GM23338 (cell line): ENCODE measurements at regions not wholly inside any gene's neighbourhood (a gene's known extent, or its start where the extent isn't known, plus 50 kb on each side); places are given as distances from the start of the nearest gene placed in this dataset.

Experiments
- ATAC-seq: fragments of 200-7000 bp; cut with Tn5 transposase; 3 replicates; pipeline ENCODE4 v1.9.1; 2020
- DNase-seq: peaks from one replicate; pipeline ENCODE4 v3.0.0-alpha.2; 2015; ENCODE audit warnings: low spot score
- H2AFZ ChIP-seq: fragments of 200-600 bp; sonication (generic); 2 replicates; pipeline ENCODE4 v1.8.0; 2016; ENCODE audit warnings: antibody characterized with exemption, mild to moderate bottlenecking, moderate library complexity
- H3F3A ChIP-seq: fragments of 200-600 bp; sonication (generic); replicated peaks from 2 replicates; pipeline ENCODE4 v1.8.0; 2017; ENCODE audit warnings: antibody characterized with exemption, mixed run types, low read depth
- H3K27ac ChIP-seq: fragments of 200-600 bp; sonication (generic); 2 replicates; pipeline ENCODE4 v1.6.1; 2016; ENCODE audit warnings: low read depth
- H3K27me3 ChIP-seq: fragments of 200-600 bp; sonication (generic); 2 replicates; pipeline ENCODE4 v1.8.0; 2016; ENCODE audit warnings: mild to moderate bottlenecking, mixed run types, moderate library complexity; ENCODE audit not compliant: insufficient read depth
- H3K36me3 ChIP-seq: fragments of 200-600 bp; sonication (generic); 2 replicates; pipeline ENCODE4 v1.8.0; 2016; ENCODE audit warnings: mild to moderate bottlenecking; ENCODE audit not compliant: insufficient read depth
- H3K4me1 ChIP-seq: fragments of 200-600 bp; sonication (generic); 2 replicates; pipeline ENCODE4 v1.8.0; 2016; ENCODE audit warnings: mild to moderate bottlenecking, moderate library complexity; ENCODE audit not compliant: insufficient read depth
- H3K4me2 ChIP-seq: fragments of 200-600 bp; sonication (generic); 2 replicates; pipeline ENCODE4 v1.7.1; 2017; ENCODE audit warnings: mixed run types
- H3K4me3 ChIP-seq: fragments of 200-600 bp; sonication (generic); 2 replicates; pipeline ENCODE4 v1.6.1; 2016; ENCODE audit warnings: mixed run types
- H3K79me2 ChIP-seq: fragments of 200-600 bp; sonication (generic); replicated peaks from 2 replicates; pipeline ENCODE4 v1.8.0; 2017; ENCODE audit warnings: mild to moderate bottlenecking; ENCODE audit not compliant: insufficient read depth
- H3K9me2 ChIP-seq: fragments of 200-600 bp; sonication (generic); 2 replicates; pipeline ENCODE4 v1.8.0; 2017; ENCODE audit not compliant: insufficient read depth
- H4K20me1 ChIP-seq: fragments of 200-600 bp; sonication (generic); replicated peaks from 2 replicates; pipeline ENCODE4 v1.8.0; 2017; ENCODE audit warnings: mild to moderate bottlenecking; ENCODE audit not compliant: insufficient read depth
- H3K27ac Mint-ChIP-seq: 2 replicates; pipeline ENCODE4 v1.8.0; 2020; ENCODE audit warnings: inconsistent platforms, mild to moderate bottlenecking, moderate library complexity, mixed read lengths
- H3K27me3 Mint-ChIP-seq: 3 replicates; pipeline ENCODE4 v1.8.0; 2022; ENCODE audit warnings: low read depth, mild to moderate bottlenecking, moderate library complexity, mixed read lengths, inconsistent platforms; ENCODE audit not compliant: insufficient read depth, poor library complexity
- H3K36me3 Mint-ChIP-seq: 3 replicates; pipeline ENCODE4 v1.8.0; 2021; ENCODE audit warnings: low read depth, mild to moderate bottlenecking, inconsistent platforms, moderate library complexity, mixed read lengths
- H3K4me1 Mint-ChIP-seq: 3 replicates; pipeline ENCODE4 v1.8.0; 2020; ENCODE audit warnings: mild to moderate bottlenecking, inconsistent platforms, mixed read lengths
- H3K4me3 Mint-ChIP-seq: 3 replicates; pipeline ENCODE4 v1.8.0; 2021; ENCODE audit warnings: moderate library complexity, mild to moderate bottlenecking, inconsistent platforms, mixed read lengths
- H3K9me3 Mint-ChIP-seq: 3 replicates; pipeline ENCODE4 v1.8.0; 2020; ENCODE audit warnings: moderate library complexity, mild to moderate bottlenecking, inconsistent platforms, mixed read lengths
- CREB1 ChIP-seq: fragments of 250-450 bp; sonication (Bioruptor Pico); IDR thresholded peaks from 2 replicates; pipeline ENCODE4 v1.5.0; 2020; ENCODE audit warnings: low read depth, mild to moderate bottlenecking, moderate library complexity
- EZH2 ChIP-seq: fragments of 200-600 bp; sonication (generic); IDR thresholded peaks from one replicate; pipeline ENCODE4 v1.8.0; 2017; ENCODE audit warnings: antibody characterized with exemption, mild to moderate bottlenecking, low read depth; ENCODE audit not compliant: unreplicated experiment
- EZH2phosphoT487 ChIP-seq: fragments of 200-600 bp; sonication (generic); IDR thresholded peaks from one replicate; pipeline ENCODE4 v1.8.1; 2018; ENCODE audit warnings: antibody characterized with exemption; ENCODE audit not compliant: unreplicated experiment
- JUNB ChIP-seq: IDR thresholded peaks from one replicate; pipeline ENCODE4 v1.6.1; 2016; ENCODE audit warnings: antibody characterized with exemption; ENCODE audit not compliant: unreplicated experiment
- NANOG ChIP-seq: IDR thresholded peaks from 2 replicates; pipeline ENCODE4 v1.6.1; 2016; ENCODE audit warnings: antibody characterized with exemption, borderline replicate concordance
- POLR2AphosphoS5 ChIP-seq: IDR thresholded peaks from 2 replicates; pipeline ENCODE4 v1.6.1; 2016; ENCODE audit warnings: antibody characterized with exemption, low read depth
- REST ChIP-seq: IDR thresholded peaks from one replicate; pipeline ENCODE4 v1.6.1; 2018; ENCODE audit warnings: antibody characterized with exemption; ENCODE audit not compliant: unreplicated experiment
- ZNF114 ChIP-seq: fragments of 250-450 bp; sonication (Bioruptor Pico); IDR thresholded peaks from 2 replicates; pipeline ENCODE4 v1.5.0; 2020; ENCODE audit warnings: mild to moderate bottlenecking, moderate library complexity
- TF ChIP-seq, protein P1 (sequence below): IDR thresholded peaks from 2 replicates; pipeline ENCODE4 v1.6.1; 2016; ENCODE audit warnings: antibody characterized with exemption
- TF ChIP-seq, protein P2 (sequence below), 2 experiments: fragments of 200-600 bp in 1 of 2; sonication (generic) in 1 of 2; conservative IDR thresholded peaks; 2 replicates each; pipeline versions ENCODE4 v1.5.1 to v1.6.1; 2016 to 2017; ENCODE audit warnings: antibody characterized with exemption in 2 of 2, low read depth in 2 of 2, mild to moderate bottlenecking in 2 of 2, moderate library complexity in 1 of 2

GRCh38 chrX:67872958-67873357, 329.1 kb downstream of the AR start:
- no peak overlapping the region for H3K4me3 ChIP-seq
- no peaks in the 10 kb centered on the region; the same call in 2 of the 3 replicates for H3K36me3 Mint-ChIP-seq
- DNase-seq, result no peak
- H3K27ac ChIP-seq, result no peak overlapping the region
- H3K27me3 Mint-ChIP-seq, result peaks cover 1% of the 10 kb centered on the region
- H3K79me2 ChIP-seq, result no peaks in the 10 kb centered on the region
- no peak for TF ChIP-seq EZH2
- no peak for TF ChIP-seq ZNF114 (CRISPR knock-in tag)
- TF ChIP-seq, protein P1, sequence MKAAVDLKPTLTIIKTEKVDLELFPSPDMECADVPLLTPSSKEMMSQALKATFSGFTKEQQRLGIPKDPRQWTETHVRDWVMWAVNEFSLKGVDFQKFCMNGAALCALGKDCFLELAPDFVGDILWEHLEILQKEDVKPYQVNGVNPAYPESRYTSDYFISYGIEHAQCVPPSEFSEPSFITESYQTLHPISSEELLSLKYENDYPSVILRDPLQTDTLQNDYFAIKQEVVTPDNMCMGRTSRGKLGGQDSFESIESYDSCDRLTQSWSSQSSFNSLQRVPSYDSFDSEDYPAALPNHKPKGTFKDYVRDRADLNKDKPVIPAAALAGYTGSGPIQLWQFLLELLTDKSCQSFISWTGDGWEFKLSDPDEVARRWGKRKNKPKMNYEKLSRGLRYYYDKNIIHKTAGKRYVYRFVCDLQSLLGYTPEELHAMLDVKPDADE, result no peak
- TF ChIP-seq REST, result no peak
- TF ChIP-seq JUNB, result no peak
- TF ChIP-seq CREB1, result no peak
- no peaks in the 10 kb centered on the region for H3K36me3 ChIP-seq
- no peak for ATAC-seq
- H4K20me1 ChIP-seq, result no peaks in the 10 kb centered on the region
- H2AFZ ChIP-seq, result no peak overlapping the region
- no peaks in the 10 kb centered on the region for H3K4me1 ChIP-seq
- no peak overlapping the region for H3K4me3 Mint-ChIP-seq
- H3K9me3 Mint-ChIP-seq, result no peaks in the 10 kb centered on the region
- no peak overlapping the region for H3K4me2 ChIP-seq
- no peaks in the 10 kb centered on the region for H3K9me2 ChIP-seq
- no peaks in the 10 kb centered on the region for H3K27me3 ChIP-seq
- H3K4me1 Mint-ChIP-seq, result no peaks in the 10 kb centered on the region
- no peaks in the 10 kb centered on the region for H3F3A ChIP-seq
- no peak overlapping the region for H3K27ac Mint-ChIP-seq

GRCh38 chrX:67892401-67892800, 348.6 kb downstream of the AR start:
- no peak for TF ChIP-seq POLR2AphosphoS5
- no peak for TF ChIP-seq JUNB
- TF ChIP-seq EZH2phosphoT487, result no peak
- no peak for TF ChIP-seq EZH2
- no peak for TF ChIP-seq ZNF114 (CRISPR knock-in tag)
- TF ChIP-seq, protein P1, result no peak
- TF ChIP-seq, protein P2, sequence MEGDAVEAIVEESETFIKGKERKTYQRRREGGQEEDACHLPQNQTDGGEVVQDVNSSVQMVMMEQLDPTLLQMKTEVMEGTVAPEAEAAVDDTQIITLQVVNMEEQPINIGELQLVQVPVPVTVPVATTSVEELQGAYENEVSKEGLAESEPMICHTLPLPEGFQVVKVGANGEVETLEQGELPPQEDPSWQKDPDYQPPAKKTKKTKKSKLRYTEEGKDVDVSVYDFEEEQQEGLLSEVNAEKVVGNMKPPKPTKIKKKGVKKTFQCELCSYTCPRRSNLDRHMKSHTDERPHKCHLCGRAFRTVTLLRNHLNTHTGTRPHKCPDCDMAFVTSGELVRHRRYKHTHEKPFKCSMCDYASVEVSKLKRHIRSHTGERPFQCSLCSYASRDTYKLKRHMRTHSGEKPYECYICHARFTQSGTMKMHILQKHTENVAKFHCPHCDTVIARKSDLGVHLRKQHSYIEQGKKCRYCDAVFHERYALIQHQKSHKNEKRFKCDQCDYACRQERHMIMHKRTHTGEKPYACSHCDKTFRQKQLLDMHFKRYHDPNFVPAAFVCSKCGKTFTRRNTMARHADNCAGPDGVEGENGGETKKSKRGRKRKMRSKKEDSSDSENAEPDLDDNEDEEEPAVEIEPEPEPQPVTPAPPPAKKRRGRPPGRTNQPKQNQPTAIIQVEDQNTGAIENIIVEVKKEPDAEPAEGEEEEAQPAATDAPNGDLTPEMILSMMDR (conservative IDR thresholded peaks at IDR 0.05; ENCODE audit: low read depth in 2 of 2), result no peak
- no peak for TF ChIP-seq NANOG
- ATAC-seq, result no peak
- Histone ChIP-seq H3K4me2 (no peak overlapping the region), H3K27ac (no peak overlapping the region), H3K9me2 (no peaks in the 10 kb centered on the region), H3K27me3 (no peaks in the 10 kb centered on the region), H3K79me2 (no peaks in the 10 kb centered on the region), H4K20me1 (no peaks in the 10 kb centered on the region), H3K4me3 (no peak overlapping the region), H3K36me3 (no peaks in the 10 kb centered on the region), H3K4me1 (no peaks in the 10 kb centered on the region), H3F3A (no peaks in the 10 kb centered on the region), H2AFZ (no peak overlapping the region)
- Mint-ChIP-seq H3K4me1 (no peaks in the 10 kb centered on the region), H3K27me3 (peaks cover 2% of the 10 kb centered on the region), H3K9me3 (peaks cover 55% of the 10 kb centered on the region), H3K36me3 (peaks cover 19% of the 10 kb centered on the region; the same call in 2 of the 3 replicates), H3K4me3 (no peak overlapping the region), H3K27ac (no peak overlapping the region)
- no peak for DNase-seq
